SKM-1 treated with dmso at 0.1 percent for 144 hours (cell line): ENCODE measurements at regions not wholly inside any gene's neighbourhood (a gene's known extent, or its start where the extent isn't known, plus 50 kb on each side); places are given as distances from the start of the nearest gene placed in this dataset.

ENCODE experiments used
- DNase-seq: peaks from one replicate; lab custom pipeline; 2025; ENCODE audit not compliant: unreplicated experiment; lab: John Stamatoyannopoulos, UW

GRCh38 chr11:115922876-115923275 lies 418.7 kb upstream of the CADM1 start:
- no peak for DNase-seq

- no peak for DNase-seq
These were observed 417.8 kb upstream of the CADM1 start for GRCh38 chr11:115921986-115922385.

- no peak for DNase-seq
These were observed 417.3 kb upstream of the CADM1 start for GRCh38 chr11:115921540-115921939.

GRCh38 chr11:115920841-115921480 lies 416.7 kb upstream of the CADM1 start:
- DNase-seq: no peak

- no peak for DNase-seq
These were observed 415.9 kb upstream of the CADM1 start for GRCh38 chr11:115920092-115920461.

- no peak for DNase-seq
These were observed 415.3 kb upstream of the CADM1 start for GRCh38 chr11:115919341-115920091.

- DNase-seq: no peak
These were observed 414.4 kb upstream of the CADM1 start for GRCh38 chr11:115918576-115918975.

GRCh38 chr11:115916608-115917007 lies 412.4 kb upstream of the CADM1 start:
- DNase-seq: no peak

GRCh38 chr11:115912484-115912945 lies 408.3 kb upstream of the CADM1 start:
- DNase-seq: peak; percentile 57

GRCh38 chr11:115911613-115912346 lies 407.6 kb upstream of the CADM1 start:
- no peak for DNase-seq

GRCh38 chr11:115910379-115910778 lies 406.2 kb upstream of the CADM1 start:
- no peak for DNase-seq

- no peak for DNase-seq
These were observed 402.0 kb upstream of the CADM1 start for GRCh38 chr11:115906171-115906570.

- DNase-seq: no peak
These were observed 401.3 kb upstream of the CADM1 start for GRCh38 chr11:115905341-115906000.

- DNase-seq: no peak
These were observed 399.0 kb upstream of the CADM1 start for GRCh38 chr11:115903179-115903578.

GRCh38 chr11:115901069-115901468 lies 396.9 kb upstream of the CADM1 start:
- DNase-seq: no peak

- no peak for DNase-seq
These were observed 395.9 kb upstream of the CADM1 start for GRCh38 chr11:115900111-115900510.

GRCh38 chr11:115897707-115898106 lies 393.5 kb upstream of the CADM1 start:
- no peak for DNase-seq

GRCh38 chr11:115896084-115896483 lies 391.9 kb upstream of the CADM1 start:
- DNase-seq: no peak

- no peak for DNase-seq
These were observed 391.4 kb upstream of the CADM1 start for GRCh38 chr11:115895594-115895993.

GRCh38 chr11:115894176-115894575 lies 390.0 kb upstream of the CADM1 start:
- DNase-seq: no peak

- DNase-seq: no peak
These were observed 389.4 kb upstream of the CADM1 start for GRCh38 chr11:115893461-115894099.
